ENCODE measurements at regions not wholly inside any gene's neighbourhood (a gene's known extent, or its start where the extent isn't known, plus 50 kb on each side); places are given as distances from the start of the nearest gene placed in this dataset.

- DNase-seq (ENCODE audit: insufficient read length, low spot score): no peak
- FAIRE-seq: no peak
- TF ChIP-seq POLR2A (IDR thresholded peaks at IDR 0.05; ENCODE audit: low read depth, low read length): no peak
Measured at GRCh38 chr6:167448378-167448777, 123.5 kb downstream of the TTLL2 start.

- TF ChIP-seq PAX5 (IDR thresholded peaks at IDR 0.05; ENCODE audit: insufficient read depth, low read length, severe bottlenecking) (no peak), SPI1 (IDR thresholded peaks at IDR 0.05; ENCODE audit: low read depth, low read length) (no peak)
- FAIRE-seq: no peak
- no peak for DNase-seq (ENCODE audit: insufficient read length, low spot score)
Measured at GRCh38 chr6:167449094-167449861, 124.4 kb downstream of the TTLL2 start.

DNA sequence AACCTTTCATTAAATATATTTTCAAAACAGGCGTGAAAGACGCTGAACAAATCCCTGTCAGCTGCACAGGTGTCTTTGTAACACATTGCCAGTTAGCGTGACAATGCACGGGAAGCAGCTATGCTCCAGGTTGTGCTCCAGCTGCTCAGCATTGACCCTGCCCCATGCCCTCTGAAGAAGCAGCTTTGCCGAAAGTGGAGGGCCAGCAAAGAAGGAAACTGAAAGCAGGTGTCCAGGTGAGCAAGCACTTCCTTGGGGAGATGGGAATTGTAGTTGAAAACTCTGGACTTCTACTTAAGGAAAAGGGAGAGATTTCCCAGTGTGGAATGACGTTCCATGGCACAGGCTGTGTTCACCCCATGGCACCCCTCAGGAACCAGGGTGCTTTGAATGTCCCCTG lies 125.7 kb downstream of the TTLL2 start:
- FAIRE-seq (no peak), DNase-seq (ENCODE audit: insufficient read length, low spot score) (no peak)
- TF ChIP-seq POU2F2 (IDR thresholded peaks at IDR 0.05; ENCODE audit: low read depth, low read length) (no peak), SPI1 (IDR thresholded peaks at IDR 0.05; ENCODE audit: low read depth, low read length) (no peak), POLR2A (IDR thresholded peaks at IDR 0.05; ENCODE audit: low read depth, low read length) (no peak), POLR2AphosphoS5 (IDR thresholded peaks at IDR 0.05; ENCODE audit: low read depth, low read length) (no peak), TAF1 (IDR thresholded peaks at IDR 0.05; ENCODE audit: low read depth, low read length) (no peak), PAX5 (IDR thresholded peaks at IDR 0.05; ENCODE audit: insufficient read depth, low read length, severe bottlenecking) (no peak)

DNA sequence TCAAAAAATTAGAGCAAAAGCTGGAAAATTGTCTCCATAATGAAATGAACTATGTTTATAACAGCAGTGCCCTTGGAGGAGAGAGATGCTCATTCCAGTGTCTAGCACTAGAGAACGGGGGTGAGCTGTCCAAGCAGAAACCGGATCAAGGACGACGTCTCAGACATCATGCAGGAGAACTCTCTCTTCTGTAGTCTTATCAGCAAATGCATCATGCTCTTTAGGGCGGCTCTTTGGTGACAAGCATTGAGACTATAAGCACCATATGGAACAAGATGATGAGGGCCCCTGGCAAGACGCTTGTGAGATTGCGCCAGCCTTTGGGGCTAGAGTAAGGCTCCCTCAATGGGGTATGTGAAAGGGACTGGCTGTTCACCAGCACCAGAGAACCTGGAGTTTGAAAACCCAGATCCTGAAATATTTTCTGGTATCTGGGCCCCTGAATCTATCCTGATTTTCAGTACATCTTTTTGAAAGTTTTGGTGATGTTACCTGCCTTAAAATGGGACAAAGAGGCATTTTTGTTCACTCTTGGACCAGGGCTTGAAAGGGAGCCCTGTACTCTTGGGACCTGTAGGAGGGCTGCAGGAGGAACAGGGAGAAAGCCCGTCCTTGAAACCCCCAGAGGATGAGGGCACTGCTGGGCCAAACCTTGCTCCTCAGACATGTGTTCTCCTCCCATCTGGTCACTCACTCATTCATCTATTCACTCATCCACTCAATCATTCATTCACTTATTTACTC lies 127.6 kb downstream of the TTLL2 start:
- no peak for TF ChIP-seq POLR2AphosphoS5 (IDR thresholded peaks at IDR 0.05; ENCODE audit: low read depth, low read length)
- FAIRE-seq (no peak), DNase-seq (ENCODE audit: insufficient read length, low spot score) (no peak)

- FAIRE-seq: no peak
- TF ChIP-seq PAX5 (IDR thresholded peaks at IDR 0.05; ENCODE audit: insufficient read depth, low read length, severe bottlenecking): no peak
- no peak for TF ChIP-seq SPI1 (IDR thresholded peaks at IDR 0.05; ENCODE audit: low read depth, low read length)
- TF ChIP-seq POLR2AphosphoS5 (IDR thresholded peaks at IDR 0.05; ENCODE audit: low read depth, low read length): no peak
- no peak for TF ChIP-seq POLR2A (IDR thresholded peaks at IDR 0.05; ENCODE audit: low read depth, low read length)
- TF ChIP-seq POU2F2 (IDR thresholded peaks at IDR 0.05; ENCODE audit: low read depth, low read length): no peak
- no peak for TF ChIP-seq TAF1 (IDR thresholded peaks at IDR 0.05; ENCODE audit: low read depth, low read length)
- no peak for DNase-seq (ENCODE audit: insufficient read length, low spot score)
Measured at GRCh38 chr6:167453082-167453446, 128.2 kb downstream of the TTLL2 start.

GRCh38 chr6:167454003-167454402 lies 129.1 kb downstream of the TTLL2 start:
- TF ChIP-seq POLR2A (IDR thresholded peaks at IDR 0.05; ENCODE audit: low read depth, low read length) (no peak), POLR2AphosphoS5 (IDR thresholded peaks at IDR 0.05; ENCODE audit: low read depth, low read length) (no peak), SPI1 (IDR thresholded peaks at IDR 0.05; ENCODE audit: low read depth, low read length) (no peak)
- FAIRE-seq (no peak), DNase-seq (ENCODE audit: insufficient read length, low spot score) (no peak)

DNA sequence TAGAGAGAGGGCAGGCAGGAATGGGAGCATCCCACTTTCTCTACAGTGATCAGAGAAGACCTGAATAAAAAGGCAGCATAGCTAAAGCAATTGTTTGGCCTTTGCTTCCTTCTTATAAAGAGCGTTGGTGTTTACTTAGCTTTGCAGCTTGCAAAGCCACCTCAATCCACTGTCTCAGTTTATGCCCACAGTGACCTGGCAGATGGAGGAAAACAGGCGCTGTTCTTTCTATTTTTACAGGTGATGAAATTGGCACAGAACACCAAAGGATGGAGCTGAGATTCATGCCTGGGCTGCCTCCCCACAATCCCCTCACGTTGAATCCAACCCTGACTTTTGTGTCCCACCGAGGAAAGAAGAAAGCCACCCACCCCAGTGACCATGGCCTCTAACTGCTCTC lies 130.5 kb downstream of the TTLL2 start:
- FAIRE-seq (no peak), DNase-seq (ENCODE audit: insufficient read length, low spot score) (no peak)
- TF ChIP-seq POLR2A (IDR thresholded peaks at IDR 0.05; ENCODE audit: low read depth, low read length) (no peak), POLR2AphosphoS5 (IDR thresholded peaks at IDR 0.05; ENCODE audit: low read depth, low read length) (no peak), POU2F2 (IDR thresholded peaks at IDR 0.05; ENCODE audit: low read depth, low read length) (no peak), TAF1 (IDR thresholded peaks at IDR 0.05; ENCODE audit: low read depth, low read length) (no peak), SPI1 (IDR thresholded peaks at IDR 0.05; ENCODE audit: low read depth, low read length) (no peak), PAX5 (IDR thresholded peaks at IDR 0.05; ENCODE audit: insufficient read depth, low read length, severe bottlenecking) (no peak)

- DNase-seq (ENCODE audit: insufficient read length, low spot score) (no peak), FAIRE-seq (no peak)
- no peak for TF ChIP-seq TAF1 (IDR thresholded peaks at IDR 0.05; ENCODE audit: low read depth, low read length)
- no peak for TF ChIP-seq POLR2A (IDR thresholded peaks at IDR 0.05; ENCODE audit: low read depth, low read length)
- no peak for TF ChIP-seq POU2F2 (IDR thresholded peaks at IDR 0.05; ENCODE audit: low read depth, low read length)
- no peak for TF ChIP-seq SPI1 (IDR thresholded peaks at IDR 0.05; ENCODE audit: low read depth, low read length)
Measured at GRCh38 chr6:167462514-167463312, 137.8 kb downstream of the TTLL2 start.

DNA sequence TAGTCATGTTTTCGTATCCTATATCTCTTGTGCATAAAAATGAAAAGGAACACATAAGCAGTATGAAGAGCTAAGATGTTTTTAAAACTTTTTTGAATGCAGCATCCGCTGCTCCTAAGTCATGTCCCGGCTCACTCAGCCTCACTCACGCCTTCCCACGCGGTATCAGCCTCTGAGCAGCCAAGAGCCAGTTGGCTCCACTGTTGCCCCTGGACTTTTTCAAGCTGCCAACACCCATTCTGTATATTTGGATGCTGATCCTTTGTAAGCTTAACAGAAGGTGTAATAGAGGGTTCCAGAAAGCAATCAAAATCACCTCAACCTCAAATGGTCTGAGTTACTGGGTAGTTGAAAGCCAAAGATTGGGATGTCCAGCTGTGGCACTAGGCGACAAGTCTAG lies 139.3 kb downstream of the TTLL2 start:
- FAIRE-seq (no peak), DNase-seq (ENCODE audit: insufficient read length, low spot score) (no peak)
- no peak for TF ChIP-seq PAX5 (IDR thresholded peaks at IDR 0.05; ENCODE audit: insufficient read depth, low read length, severe bottlenecking)
- no peak for TF ChIP-seq POU2F2 (IDR thresholded peaks at IDR 0.05; ENCODE audit: low read depth, low read length)
- no peak for TF ChIP-seq TAF1 (IDR thresholded peaks at IDR 0.05; ENCODE audit: low read depth, low read length)
- no peak for TF ChIP-seq POLR2A (IDR thresholded peaks at IDR 0.05; ENCODE audit: low read depth, low read length)
- no peak for TF ChIP-seq SPI1 (IDR thresholded peaks at IDR 0.05; ENCODE audit: low read depth, low read length)
- no peak for TF ChIP-seq POLR2AphosphoS5 (IDR thresholded peaks at IDR 0.05; ENCODE audit: low read depth, low read length)

DNA sequence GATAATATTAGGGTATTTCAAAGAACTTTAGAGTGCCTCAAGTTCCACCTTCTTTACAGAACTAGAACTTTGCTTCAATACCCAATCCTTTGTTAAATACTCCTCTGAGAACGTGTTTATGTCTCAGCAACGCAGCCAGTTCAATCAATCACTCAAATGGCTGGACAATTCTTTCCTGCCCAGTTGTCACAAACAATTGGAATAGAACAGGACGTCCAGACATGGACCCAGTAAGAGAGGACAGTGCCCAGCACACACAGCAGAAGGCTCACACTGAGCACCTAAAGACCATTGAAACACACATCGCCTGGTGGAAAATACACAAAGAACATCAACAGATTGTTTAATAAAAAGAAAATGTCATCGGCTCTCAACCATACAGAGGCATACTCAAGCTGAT lies 140.6 kb downstream of the TTLL2 start:
- TF ChIP-seq POLR2AphosphoS5 (IDR thresholded peaks at IDR 0.05; ENCODE audit: low read depth, low read length) (no peak), PAX5 (IDR thresholded peaks at IDR 0.05; ENCODE audit: insufficient read depth, low read length, severe bottlenecking) (no peak), TAF1 (IDR thresholded peaks at IDR 0.05; ENCODE audit: low read depth, low read length) (no peak), SPI1 (IDR thresholded peaks at IDR 0.05; ENCODE audit: low read depth, low read length) (no peak), POLR2A (IDR thresholded peaks at IDR 0.05; ENCODE audit: low read depth, low read length) (no peak), POU2F2 (IDR thresholded peaks at IDR 0.05; ENCODE audit: low read depth, low read length) (no peak)
- DNase-seq (ENCODE audit: insufficient read length, low spot score) (no peak), FAIRE-seq (no peak)
